H1 (cell line): ENCODE measurements at regions not wholly inside any gene's neighbourhood (a gene's known extent, or its start where the extent isn't known, plus 50 kb on each side); places are given as distances from the start of the nearest gene placed in this dataset.

Experiments
- CTCF ChIA-PET: fragments of 300-600 bp; sonication (Branson Sonifier 250); formaldehyde crosslinking; loops from one replicate; lab custom pipeline; 2021; ENCODE audit not compliant: partially characterized antibody; lab: Charles Lee
- POLR2A ChIA-PET: fragments of 300-600 bp; sonication (Branson Sonifier 250); formaldehyde crosslinking; loops from one replicate; lab custom pipeline; 2021; ENCODE audit warnings: inconsistent platforms; ENCODE audit not compliant: partially characterized antibody; lab: Charles Lee
- DNase-seq, 2 experiments: peaks; one replicate each; pipeline versions ENCODE4 v3.0.0 to v3.0.0-alpha.2; 2010 to 2022; ENCODE audit warnings: low spot score in 2 of 2, low read depth in 1 of 2, mixed read lengths in 1 of 2
- FAIRE-seq: peaks from 2 replicates; lab custom pipeline; 2011; peaks lifted over from hg19 to GRCh38; lab: Jason Lieb, UNC
- H2AFZ ChIP-seq: 2 replicates; pipeline ENCODE4 v1.8.1; 2012; ENCODE audit warnings: low read length, inconsistent platforms
- H2AK5ac ChIP-seq: 2 replicates; pipeline ENCODE4 v1.6.1; 2013; ENCODE audit warnings: low read depth, low read length
- H2BK120ac ChIP-seq: replicated peaks from 2 replicates; pipeline ENCODE3; 2013; ENCODE audit warnings: low read depth, low read length, inconsistent platforms
- H2BK12ac ChIP-seq: 2 replicates; pipeline ENCODE4 v1.6.1; 2013; ENCODE audit warnings: low read depth, low read length
- H2BK15ac ChIP-seq: 2 replicates; pipeline ENCODE4 v1.6.1; 2013; ENCODE audit warnings: low read length
- H2BK20ac ChIP-seq: 2 replicates; pipeline ENCODE4 v1.6.1; 2013; ENCODE audit warnings: low read length
- H2BK5ac ChIP-seq: 2 replicates; pipeline ENCODE4 v1.6.1; 2013; ENCODE audit warnings: low read depth, low read length
- H3K14ac ChIP-seq: 2 replicates; pipeline ENCODE4 v1.6.1; 2013; ENCODE audit warnings: inconsistent platforms; ENCODE audit not compliant: insufficient read length
- H3K18ac ChIP-seq: 2 replicates; pipeline ENCODE4 v1.6.1; 2013; ENCODE audit warnings: low read length; ENCODE audit errors: extremely low read depth
- H3K23ac ChIP-seq: 2 replicates; pipeline ENCODE4 v1.6.1; 2013; ENCODE audit warnings: inconsistent platforms; ENCODE audit not compliant: insufficient read length
- H3K23me2 ChIP-seq: 2 replicates; pipeline ENCODE4 v1.6.1; 2013; ENCODE audit warnings: low read depth, low read length
- H3K27ac ChIP-seq: 2 replicates; pipeline ENCODE4 v1.6.1; 2011; ENCODE audit warnings: low read depth, low read length, inconsistent platforms
- H3K27me3 ChIP-seq, 4 experiments: replicated peaks in 1 of 4; 1 replicate in 1 of 4; 2 replicates in 3 of 4; pipeline versions ENCODE4 v1.6.1 to v1.8.1; 2011 to 2013; ENCODE audit warnings: low read length in 3 of 4, mild to moderate bottlenecking in 3 of 4, inconsistent platforms in 2 of 4, mixed read lengths in 2 of 4, moderate library complexity in 1 of 4; ENCODE audit not compliant: control insufficient read depth in 3 of 4, insufficient read depth in 3 of 4; ENCODE audit errors: extremely low read depth in 1 of 4
- H3K36me3 ChIP-seq, 4 experiments: 2 replicates each; pipeline versions ENCODE4 v1.6.1 to v1.8.1; 2011 to 2013; ENCODE audit warnings: mild to moderate bottlenecking in 4 of 4, low read length in 3 of 4, moderate library complexity in 2 of 4, control low read depth in 1 of 4, inconsistent platforms in 1 of 4; ENCODE audit not compliant: insufficient read depth in 4 of 4, control insufficient read depth in 2 of 4
- H3K4ac ChIP-seq: replicated peaks from 2 replicates; pipeline ENCODE3; 2013; ENCODE audit warnings: low read length, low read depth, mixed read lengths, inconsistent platforms; ENCODE audit not compliant: insufficient read length
- H3K4me1 ChIP-seq, 4 experiments: replicated peaks in 1 of 4; 1 replicate in 1 of 4; 2 replicates in 3 of 4; pipeline versions ENCODE4 v1.6.1 to v1.8.1; 2011 to 2013; ENCODE audit warnings: low read length in 3 of 4, inconsistent platforms in 2 of 4, mixed read lengths in 1 of 4; ENCODE audit not compliant: insufficient read depth in 4 of 4, control insufficient read depth in 3 of 4
- H3K4me2 ChIP-seq, 2 experiments: 2 replicates each; pipeline versions ENCODE4 v1.6.1 to v1.8.1; 2011 to 2013; ENCODE audit warnings: low read depth in 2 of 2, low read length in 2 of 2, control low read depth in 1 of 2, inconsistent platforms in 1 of 2, mild to moderate bottlenecking in 1 of 2; ENCODE audit not compliant: insufficient read depth in 1 of 2
- H3K4me3 ChIP-seq, 4 experiments: fragments of 200-600, 300-600 bp in 1 of 4; sonication (generic), shearing (Covaris generic), sonication (Bioruptor Twin) in 1 of 4; 2 replicates each; pipeline versions ENCODE4 v1.5.1 to v1.8.1; 2011 to 2016; ENCODE audit warnings: low read length in 4 of 4, low read depth in 3 of 4, control low read depth in 2 of 4, inconsistent platforms in 2 of 4, mild to moderate bottlenecking in 2 of 4, mixed read lengths in 1 of 4, moderate library complexity in 1 of 4; ENCODE audit not compliant: insufficient read depth in 2 of 4; ENCODE audit errors: extremely low read depth in 1 of 4
- H3K56ac ChIP-seq: replicated peaks from 2 replicates; pipeline ENCODE3; 2013; ENCODE audit warnings: low read depth, mild to moderate bottlenecking, mixed read lengths, low read length, inconsistent platforms; ENCODE audit not compliant: insufficient read length
- H3K79me1 ChIP-seq: 2 replicates; pipeline ENCODE4 v1.6.1; 2013; ENCODE audit warnings: low read depth, low read length, control low read depth
- H3K79me2 ChIP-seq, 2 experiments: 2 replicates each; pipeline versions ENCODE4 v1.6.1 to v1.8.1; 2012 to 2013; ENCODE audit warnings: low read length in 2 of 2, mild to moderate bottlenecking in 2 of 2, inconsistent platforms in 1 of 2; ENCODE audit not compliant: insufficient read depth in 2 of 2, control insufficient read depth in 1 of 2
- H3K9ac ChIP-seq, 4 experiments: replicated peaks in 1 of 4; 1 replicate in 1 of 4; 2 replicates in 3 of 4; pipeline versions ENCODE4 v1.6.1 to v1.8.1; 2011 to 2013; ENCODE audit warnings: low read depth in 3 of 4, low read length in 3 of 4, control low read depth in 2 of 4, mild to moderate bottlenecking in 2 of 4, moderate library complexity in 2 of 4, inconsistent platforms in 1 of 4; ENCODE audit errors: extremely low read depth in 1 of 4
- H3K9me3 ChIP-seq, 2 experiments: 2 replicates each; pipeline versions ENCODE4 v1.6.1 to v1.8.1; 2012 to 2013; ENCODE audit warnings: mild to moderate bottlenecking in 2 of 2, moderate library complexity in 2 of 2, control low read depth in 1 of 2, inconsistent platforms in 1 of 2, low read depth in 1 of 2, low read length in 1 of 2, mixed read lengths in 1 of 2; ENCODE audit not compliant: insufficient read depth in 2 of 2
- H4K20me1 ChIP-seq, 2 experiments: replicated peaks in 1 of 2; 2 replicates each; pipeline versions ENCODE3 to v1.8.1; 2011 to 2013; ENCODE audit warnings: inconsistent platforms in 2 of 2, low read length in 2 of 2, mild to moderate bottlenecking in 1 of 2; ENCODE audit not compliant: insufficient read depth in 2 of 2, control insufficient read depth in 1 of 2
- H4K5ac ChIP-seq: 2 replicates; pipeline ENCODE4 v1.6.1; 2013; ENCODE audit warnings: low read length, low read depth, mixed read lengths, inconsistent platforms; ENCODE audit not compliant: insufficient read length
- H4K8ac ChIP-seq: 2 replicates; pipeline ENCODE4 v1.8.0; 2013; ENCODE audit warnings: mild to moderate bottlenecking, moderate library complexity, low read length, inconsistent platforms; ENCODE audit not compliant: insufficient read depth; ENCODE audit errors: extremely low read depth
- H4K91ac ChIP-seq: replicated peaks from 2 replicates; pipeline ENCODE3; 2013; ENCODE audit warnings: low read length, mixed read lengths, inconsistent platforms; ENCODE audit not compliant: insufficient read length
- ATF2 ChIP-seq: IDR thresholded peaks from 2 replicates; pipeline ENCODE4 v1.6.1; 2012; ENCODE audit warnings: low read length, inconsistent platforms
- BRCA1 ChIP-seq: IDR thresholded peaks from 2 replicates; pipeline ENCODE4 v1.6.1; 2012; ENCODE audit warnings: low read depth, low read length, improper control_type of control experiment
- CTBP2 ChIP-seq: IDR thresholded peaks from 2 replicates; pipeline ENCODE4 v1.7.0; 2011; ENCODE audit warnings: borderline replicate concordance, mild to moderate bottlenecking, moderate library complexity, mixed read lengths, low read length; ENCODE audit not compliant: insufficient read depth, insufficient read length
- EGR1 ChIP-seq: IDR thresholded peaks from 2 replicates; pipeline ENCODE4 v1.6.1; 2011; ENCODE audit warnings: low read depth, low read length, borderline replicate concordance
- MAX ChIP-seq: IDR thresholded peaks from 2 replicates; pipeline ENCODE4 v1.6.1; 2012; ENCODE audit warnings: inconsistent platforms
- POU5F1 ChIP-seq: IDR thresholded peaks from 2 replicates; pipeline ENCODE4 v1.6.1; 2011; ENCODE audit warnings: low read depth, mild to moderate bottlenecking, low read length, moderate library complexity
- SIRT6 ChIP-seq: IDR thresholded peaks from one replicate; pipeline ENCODE4 v1.7.1; 2012; ENCODE audit warnings: low read length, inconsistent platforms
- SUZ12 ChIP-seq: fragments of 200-600 bp; sonication (generic); IDR thresholded peaks from 2 replicates; pipeline ENCODE4 v1.6.1; 2012; ENCODE audit warnings: mild to moderate bottlenecking, inconsistent platforms, low read length, moderate library complexity, mixed read lengths
- TAF1 ChIP-seq: IDR thresholded peaks from 2 replicates; pipeline ENCODE4 v1.6.1; 2011; ENCODE audit warnings: mild to moderate bottlenecking, low read depth, low read length
- TAF7 ChIP-seq: optimal IDR thresholded peaks from 2 replicates; pipeline ENCODE3; 2011; ENCODE audit warnings: low read depth, mild to moderate bottlenecking, inconsistent platforms, low read length, moderate library complexity, borderline replicate concordance
- USF2 ChIP-seq: IDR thresholded peaks from 2 replicates; pipeline ENCODE4 v1.6.1; 2011; ENCODE audit warnings: low read length, improper control_type of control experiment
- WGBS, 2 experiments: shearing (Covaris generic) in 1 of 2; methylation state at CpG; one replicate each; pipeline versions ENCODE4 v1.1.6 to v1.1.7; 2013 to 2015; ENCODE audit warnings: low lambda C conversion rate in 2 of 2, mixed read lengths in 2 of 2, inconsistent platforms in 1 of 2, low coverage in 1 of 2, missing lambda C conversion rate in 1 of 2; ENCODE audit not compliant: insufficient replicate concordance in 2 of 2, insufficient coverage in 1 of 2, insufficient read length in 1 of 2; ENCODE audit errors: extremely low coverage in 1 of 2, missing lambda C conversion rate in 1 of 2; 5-methylcytosine and 5-hydroxymethylcytosine counted together

- Histone ChIP-seq H3K9me3 (peaks cover 0 to 7% of the 10 kb centered on the region in 2 experiments; a peak in 1 of 4 replicates), H3K9ac (no peak overlapping the region), H3K23me2 (no peaks in the 10 kb centered on the region), H3K36me3 (no peaks in the 10 kb centered on the region), H2BK120ac (no peak overlapping the region), H2BK12ac (peak overlapping the region; percentile 3; the same call in 1 of the 2 replicates), H4K5ac (no peak overlapping the region), H2BK20ac (peak overlapping the region; percentile 52; the same call in 1 of the 2 replicates), H3K27ac (no peak overlapping the region), H2BK15ac (no peak overlapping the region), H3K27me3 (no peaks in the 10 kb centered on the region), H3K56ac (no peak overlapping the region), H2AK5ac (no peak overlapping the region), H3K4me3 (no peak overlapping the region), H3K4me2 (no peak overlapping the region), H3K18ac (no peak overlapping the region; the same call in 1 of the 2 replicates), H3K79me1 (no peaks in the 10 kb centered on the region), H3K23ac (no peak overlapping the region), H3K14ac (no peak overlapping the region), H3K79me2 (no peaks in the 10 kb centered on the region), H2BK5ac (peak overlapping the region; percentile 27; the same call in 1 of the 2 replicates), H2AFZ (no peak overlapping the region), H3K4me1 (peaks cover 0 to 11% (median 7%) of the 10 kb centered on the region in 4 experiments; a peak in 3 of 7 replicates), H4K8ac (no peak overlapping the region), H4K91ac (no peak overlapping the region), H3K4ac (no peak overlapping the region), H4K20me1 (no peaks in the 10 kb centered on the region)
- POLR2A ChIA-PET = interaction anchor here (0.8 kb wide), 1 partner anchor 747 kb away, joined by 3 read pairs; no protein-coding TSS in a partner anchor
- no peak for DNase-seq
- WGBS, 2 experiments = 44% methylated on average over 2 of the region's 2 CpGs; no CpG with 5 or more reads in 1 of the 2 experiments
- FAIRE-seq = no peak
- CTCF ChIA-PET = interaction anchor here (1.3 to 2.8 kb wide), 3 partner anchors 9 to 346 kb away, joined by 3 to 6 read pairs (median 5); no protein-coding TSS in a partner anchor
- no peak for TF ChIP-seq SUZ12
- TF ChIP-seq POU5F1 = no peak
- TF ChIP-seq BRCA1 = no peak
- no peak for TF ChIP-seq SIRT6
- TF ChIP-seq ATF2 = no peak
- TF ChIP-seq CTBP2 = no peak
- no peak for TF ChIP-seq TAF7
- no peak for TF ChIP-seq EGR1
- TF ChIP-seq MAX = no peak
- TF ChIP-seq USF2 = no peak
- TF ChIP-seq TAF1 = no peak
These were observed 232.9 kb upstream of the TANK start for GRCh38 chr2:160927324-160927723.
